HEK293 (cell line): ENCODE measurements at regions not wholly inside any gene's neighbourhood (a gene's known extent, or its start where the extent isn't known, plus 50 kb on each side); places are given as distances from the start of the nearest gene placed in this dataset.

Experiments
- CTCF ChIA-PET: fragments of 350-600 bp; formaldehyde crosslinking; extraction: SDS; loops from one replicate; lab custom pipeline; 2021; ENCODE audit warnings: antibody characterized with exemption; lab: Yijun Ruan, JAX
- POLR2A ChIA-PET: fragments of 300-600 bp; formaldehyde crosslinking; extraction: SDS; loops from one replicate; lab custom pipeline; 2020; ENCODE audit warnings: antibody characterized with exemption, inconsistent platforms; lab: Yijun Ruan, JAX
- H3K27ac ChIP-seq: fragments of 200-500 bp; sonication (Bioruptor generic); 2 replicates; pipeline ENCODE4 v1.5.1; 2014; ENCODE audit warnings: low read depth, low read length, control low read depth, inconsistent platforms; ENCODE audit errors: extremely low read depth
- H3K36me3 ChIP-seq, 2 experiments: fragments of 200-500 bp in 1 of 2; sonication (Bioruptor generic) in 1 of 2; 1 replicate in 1 of 2; 2 replicates in 1 of 2; pipeline ENCODE4 v1.5.1; 2014 to 2017; ENCODE audit warnings: inconsistent platforms in 2 of 2, low read length in 2 of 2; ENCODE audit not compliant: control insufficient read depth in 2 of 2, insufficient read depth in 1 of 2
- H3K4me1 ChIP-seq: fragments of 200-500 bp; sonication (Bioruptor generic); 2 replicates; pipeline ENCODE4 v1.5.1; 2014; ENCODE audit warnings: mild to moderate bottlenecking, low read length, inconsistent platforms; ENCODE audit not compliant: control insufficient read depth, insufficient read depth
- H3K4me3 ChIP-seq: 2 replicates; pipeline ENCODE4 v1.5.1; 2011; ENCODE audit warnings: low read depth, mild to moderate bottlenecking, control low read depth, low read length, moderate library complexity
- H3K9me3 ChIP-seq: fragments of 200-500 bp; sonication (Bioruptor generic); 2 replicates; pipeline ENCODE4 v1.5.1; 2014; ENCODE audit warnings: low read depth, low read length, inconsistent platforms; ENCODE audit not compliant: control insufficient read depth, insufficient read depth
- HOXC10 ChIP-seq: sonication (generic); formaldehyde crosslinking; IDR thresholded peaks from 2 replicates; pipeline ENCODE4 v1.8.1; 2023; ENCODE audit warnings: mild to moderate bottlenecking, missing genetic modification reagents
- KLF16 ChIP-seq: fragments of 450-650 bp; formaldehyde crosslinking; IDR thresholded peaks from 2 replicates; pipeline ENCODE4 v1.5.1; 2017; ENCODE audit warnings: missing biosample characterization, missing genetic modification characterization
- TCF7L2 ChIP-seq: IDR thresholded peaks from 2 replicates; pipeline ENCODE4 v1.6.1; 2011; ENCODE audit warnings: low read depth, mild to moderate bottlenecking, inconsistent platforms, low read length, moderate library complexity, borderline replicate concordance
- ZNF174 ChIP-seq: fragments of 450-650 bp; formaldehyde crosslinking; IDR thresholded peaks from 2 replicates; pipeline ENCODE4 v1.5.0; 2017; ENCODE audit warnings: missing biosample characterization, mild to moderate bottlenecking, missing genetic modification characterization
- ZNF202 ChIP-seq: fragments of 450-650 bp; formaldehyde crosslinking; IDR thresholded peaks from 2 replicates; pipeline ENCODE4 v1.5.1; 2016; ENCODE audit warnings: missing biosample characterization, missing genetic modification characterization, borderline replicate concordance
- ZNF354C ChIP-seq: fragments of 450-650 bp; formaldehyde crosslinking; IDR thresholded peaks from 2 replicates; pipeline ENCODE4 v1.5.1; 2016; ENCODE audit warnings: missing biosample characterization, missing genetic modification characterization, low read depth, borderline replicate concordance
- ZNF37A ChIP-seq: fragments of 450-650 bp; IDR thresholded peaks from 2 replicates; pipeline ENCODE4 v1.5.1; 2018; ENCODE audit warnings: missing biosample characterization, missing genetic modification characterization
- ZNF48 ChIP-seq: fragments of 450-650 bp; formaldehyde crosslinking; IDR thresholded peaks from 2 replicates; pipeline ENCODE4 v1.5.1; 2016; ENCODE audit warnings: missing biosample characterization, missing genetic modification characterization
- ZNF558 ChIP-seq: fragments of 450-650 bp; formaldehyde crosslinking; IDR thresholded peaks from 2 replicates; pipeline ENCODE4 v1.5.1; 2016; ENCODE audit warnings: missing biosample characterization, missing genetic modification characterization
- ZNF707 ChIP-seq: fragments of 450-650 bp; formaldehyde crosslinking; IDR thresholded peaks from 2 replicates; pipeline ENCODE4 v1.5.1; 2016; ENCODE audit warnings: missing biosample characterization, missing genetic modification characterization
- ZNF776 ChIP-seq: fragments of 450-650 bp; formaldehyde crosslinking; IDR thresholded peaks from 2 replicates; pipeline ENCODE4 v1.5.0; 2017; ENCODE audit warnings: missing biosample characterization, missing genetic modification characterization, borderline replicate concordance
- ZNF791 ChIP-seq: fragments of 450-650 bp; formaldehyde crosslinking; IDR thresholded peaks from 2 replicates; pipeline ENCODE4 v1.5.1; 2016; ENCODE audit warnings: missing biosample characterization, missing genetic modification characterization
- TF ChIP-seq, protein P1 (sequence below): fragments of 450-650 bp; formaldehyde crosslinking; IDR thresholded peaks from 2 replicates; pipeline ENCODE4 v1.5.1; 2016; ENCODE audit warnings: missing biosample characterization, missing genetic modification characterization
- TF ChIP-seq, protein P2 (sequence below): fragments of 450-650 bp; formaldehyde crosslinking; IDR thresholded peaks from 2 replicates; pipeline ENCODE4; 2016; ENCODE audit warnings: missing biosample characterization, missing genetic modification characterization
- TF ChIP-seq, protein P3 (sequence below): fragments of 450-650 bp; formaldehyde crosslinking; optimal IDR thresholded peaks from 2 replicates; pipeline ENCODE3; 2016; ENCODE audit warnings: missing biosample characterization, mild to moderate bottlenecking, missing genetic modification characterization
- TF ChIP-seq, protein P4 (sequence below): fragments of 450-650 bp; formaldehyde crosslinking; IDR thresholded peaks from 2 replicates; pipeline ENCODE4 v1.5.1; 2016; ENCODE audit warnings: missing biosample characterization, missing genetic modification characterization
- TF ChIP-seq, protein P5 (sequence below): fragments of 450-650 bp; formaldehyde crosslinking; IDR thresholded peaks from 2 replicates; pipeline ENCODE4 v1.5.1; 2016; ENCODE audit warnings: missing biosample characterization, missing genetic modification characterization, low read depth
- TF ChIP-seq, protein P6 (sequence below): fragments of 450-650 bp; formaldehyde crosslinking; IDR thresholded peaks from 2 replicates; pipeline ENCODE4 v1.5.1; 2016; ENCODE audit warnings: missing biosample characterization, missing genetic modification characterization

DNA sequence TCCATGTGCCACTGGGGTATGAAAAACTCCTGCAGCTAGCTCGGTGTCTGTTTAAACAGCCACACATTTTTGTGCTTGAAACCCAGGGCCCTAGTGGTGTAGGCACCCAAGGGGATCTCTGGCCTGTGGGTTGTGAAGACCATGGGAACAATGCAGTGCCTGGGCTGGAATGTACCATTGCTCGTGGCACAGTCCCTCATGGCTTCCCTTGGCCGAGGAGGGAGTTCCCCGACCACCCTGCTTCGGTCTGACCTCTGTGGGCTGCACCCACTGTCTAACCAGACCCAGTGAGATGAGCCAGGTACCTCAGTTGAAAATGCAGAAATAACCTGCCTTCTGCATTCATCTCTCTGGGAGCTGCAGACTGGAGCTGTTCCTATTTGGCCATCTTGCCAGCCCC is 214.0 kb downstream of the TRPC6 start (continued):
- TF ChIP-seq, protein P1, sequence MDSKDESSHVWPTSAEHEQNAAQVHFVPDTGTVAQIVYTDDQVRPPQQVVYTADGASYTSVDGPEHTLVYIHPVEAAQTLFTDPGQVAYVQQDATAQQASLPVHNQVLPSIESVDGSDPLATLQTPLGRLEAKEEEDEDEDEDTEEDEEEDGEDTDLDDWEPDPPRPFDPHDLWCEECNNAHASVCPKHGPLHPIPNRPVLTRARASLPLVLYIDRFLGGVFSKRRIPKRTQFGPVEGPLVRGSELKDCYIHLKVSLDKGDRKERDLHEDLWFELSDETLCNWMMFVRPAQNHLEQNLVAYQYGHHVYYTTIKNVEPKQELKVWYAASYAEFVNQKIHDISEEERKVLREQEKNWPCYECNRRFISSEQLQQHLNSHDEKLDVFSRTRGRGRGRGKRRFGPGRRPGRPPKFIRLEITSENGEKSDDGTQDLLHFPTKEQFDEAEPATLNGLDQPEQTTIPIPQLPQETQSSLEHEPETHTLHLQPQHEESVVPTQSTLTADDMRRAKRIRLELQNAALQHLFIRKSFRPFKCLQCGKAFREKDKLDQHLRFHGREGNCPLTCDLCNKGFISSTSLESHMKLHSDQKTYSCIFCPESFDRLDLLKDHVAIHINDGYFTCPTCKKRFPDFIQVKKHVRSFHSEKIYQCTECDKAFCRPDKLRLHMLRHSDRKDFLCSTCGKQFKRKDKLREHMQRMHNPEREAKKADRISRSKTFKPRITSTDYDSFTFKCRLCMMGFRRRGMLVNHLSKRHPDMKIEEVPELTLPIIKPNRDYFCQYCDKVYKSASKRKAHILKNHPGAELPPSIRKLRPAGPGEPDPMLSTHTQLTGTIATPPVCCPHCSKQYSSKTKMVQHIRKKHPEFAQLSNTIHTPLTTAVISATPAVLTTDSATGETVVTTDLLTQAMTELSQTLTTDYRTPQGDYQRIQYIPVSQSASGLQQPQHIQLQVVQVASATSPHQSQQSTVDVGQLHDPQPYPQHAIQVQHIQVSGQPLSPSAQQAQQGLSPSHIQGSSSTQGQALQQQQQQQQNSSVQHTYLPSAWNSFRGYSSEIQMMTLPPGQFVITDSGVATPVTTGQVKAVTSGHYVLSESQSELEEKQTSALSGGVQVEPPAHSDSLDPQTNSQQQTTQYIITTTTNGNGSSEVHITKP (tag by site-specific recombination), result no peak
- TF ChIP-seq HOXC10 (no peak), ZNF354C (tag by site-specific recombination) (no peak)
- TF ChIP-seq, protein P2, sequence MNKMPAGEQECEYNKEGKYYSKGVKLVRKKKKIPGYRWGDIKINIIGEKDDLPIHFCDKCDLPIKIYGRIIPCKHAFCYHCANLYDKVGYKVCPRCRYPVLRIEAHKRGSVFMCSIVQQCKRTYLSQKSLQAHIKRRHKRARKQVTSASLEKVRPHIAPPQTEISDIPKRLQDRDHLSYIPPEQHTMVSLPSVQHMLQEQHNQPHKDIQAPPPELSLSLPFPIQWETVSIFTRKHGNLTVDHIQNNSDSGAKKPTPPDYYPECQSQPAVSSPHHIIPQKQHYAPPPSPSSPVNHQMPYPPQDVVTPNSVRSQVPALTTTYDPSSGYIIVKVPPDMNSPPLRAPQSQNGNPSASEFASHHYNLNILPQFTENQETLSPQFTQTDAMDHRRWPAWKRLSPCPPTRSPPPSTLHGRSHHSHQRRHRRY, result no peak

DNA sequence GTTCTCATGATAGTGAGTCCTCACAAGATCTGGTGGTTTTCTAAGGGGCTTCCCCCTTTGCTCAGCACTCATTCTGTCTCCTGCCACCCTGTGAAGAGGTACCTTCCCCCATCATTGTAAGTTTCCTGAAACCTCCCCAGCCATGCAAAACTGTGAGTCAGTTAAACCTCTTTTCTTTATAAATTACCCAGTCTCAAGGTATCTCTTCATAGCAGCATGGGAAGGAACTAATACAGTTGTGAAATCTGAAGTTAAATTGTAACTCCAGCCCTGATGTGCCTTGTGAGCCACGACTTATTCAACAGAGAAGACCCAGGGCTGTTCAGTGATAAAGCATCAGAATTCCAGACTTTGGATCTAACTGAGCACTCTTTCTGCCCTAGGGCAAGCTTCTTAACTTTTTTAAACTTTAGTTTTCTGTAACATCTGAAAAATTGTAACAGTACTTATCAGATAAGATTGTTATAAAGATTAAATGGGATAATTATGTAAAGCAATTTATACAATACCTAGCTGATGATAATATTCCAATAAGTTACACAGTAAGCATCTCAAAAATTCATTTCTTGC is 220.0 kb downstream of the TRPC6 start:
- ChIA-PET CTCF (no interaction called here), POLR2A (no interaction called here)
- H3K27ac ChIP-seq, result no peak overlapping the region
- no peaks in the 10 kb centered on the region for H3K9me3 ChIP-seq
- TF ChIP-seq, protein P3, sequence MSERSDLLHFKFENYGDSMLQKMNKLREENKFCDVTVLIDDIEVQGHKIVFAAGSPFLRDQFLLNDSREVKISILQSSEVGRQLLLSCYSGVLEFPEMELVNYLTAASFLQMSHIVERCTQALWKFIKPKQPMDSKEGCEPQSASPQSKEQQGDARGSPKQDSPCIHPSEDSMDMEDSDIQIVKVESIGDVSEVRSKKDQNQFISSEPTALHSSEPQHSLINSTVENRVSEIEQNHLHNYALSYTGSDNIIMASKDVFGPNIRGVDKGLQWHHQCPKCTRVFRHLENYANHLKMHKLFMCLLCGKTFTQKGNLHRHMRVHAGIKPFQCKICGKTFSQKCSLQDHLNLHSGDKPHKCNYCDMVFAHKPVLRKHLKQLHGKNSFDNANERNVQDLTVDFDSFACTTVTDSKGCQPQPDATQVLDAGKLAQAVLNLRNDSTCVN (tag by site-specific recombination), result no peak
- no peak for TF ChIP-seq ZNF558
- TF ChIP-seq, protein P4, sequence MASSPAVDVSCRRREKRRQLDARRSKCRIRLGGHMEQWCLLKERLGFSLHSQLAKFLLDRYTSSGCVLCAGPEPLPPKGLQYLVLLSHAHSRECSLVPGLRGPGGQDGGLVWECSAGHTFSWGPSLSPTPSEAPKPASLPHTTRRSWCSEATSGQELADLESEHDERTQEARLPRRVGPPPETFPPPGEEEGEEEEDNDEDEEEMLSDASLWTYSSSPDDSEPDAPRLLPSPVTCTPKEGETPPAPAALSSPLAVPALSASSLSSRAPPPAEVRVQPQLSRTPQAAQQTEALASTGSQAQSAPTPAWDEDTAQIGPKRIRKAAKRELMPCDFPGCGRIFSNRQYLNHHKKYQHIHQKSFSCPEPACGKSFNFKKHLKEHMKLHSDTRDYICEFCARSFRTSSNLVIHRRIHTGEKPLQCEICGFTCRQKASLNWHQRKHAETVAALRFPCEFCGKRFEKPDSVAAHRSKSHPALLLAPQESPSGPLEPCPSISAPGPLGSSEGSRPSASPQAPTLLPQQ, result no peak
- TF ChIP-seq KLF16, result no peak
- no peak for TF ChIP-seq ZNF707 (tag by site-specific recombination)
- TF ChIP-seq ZNF776 (tag by site-specific recombination), result no peak
- no peak for TF ChIP-seq ZNF37A (tag by site-specific recombination)
- TF ChIP-seq ZNF48 (tag by site-specific recombination), result no peak
- no peak for TF ChIP-seq ZNF202
- TF ChIP-seq, protein P5, sequence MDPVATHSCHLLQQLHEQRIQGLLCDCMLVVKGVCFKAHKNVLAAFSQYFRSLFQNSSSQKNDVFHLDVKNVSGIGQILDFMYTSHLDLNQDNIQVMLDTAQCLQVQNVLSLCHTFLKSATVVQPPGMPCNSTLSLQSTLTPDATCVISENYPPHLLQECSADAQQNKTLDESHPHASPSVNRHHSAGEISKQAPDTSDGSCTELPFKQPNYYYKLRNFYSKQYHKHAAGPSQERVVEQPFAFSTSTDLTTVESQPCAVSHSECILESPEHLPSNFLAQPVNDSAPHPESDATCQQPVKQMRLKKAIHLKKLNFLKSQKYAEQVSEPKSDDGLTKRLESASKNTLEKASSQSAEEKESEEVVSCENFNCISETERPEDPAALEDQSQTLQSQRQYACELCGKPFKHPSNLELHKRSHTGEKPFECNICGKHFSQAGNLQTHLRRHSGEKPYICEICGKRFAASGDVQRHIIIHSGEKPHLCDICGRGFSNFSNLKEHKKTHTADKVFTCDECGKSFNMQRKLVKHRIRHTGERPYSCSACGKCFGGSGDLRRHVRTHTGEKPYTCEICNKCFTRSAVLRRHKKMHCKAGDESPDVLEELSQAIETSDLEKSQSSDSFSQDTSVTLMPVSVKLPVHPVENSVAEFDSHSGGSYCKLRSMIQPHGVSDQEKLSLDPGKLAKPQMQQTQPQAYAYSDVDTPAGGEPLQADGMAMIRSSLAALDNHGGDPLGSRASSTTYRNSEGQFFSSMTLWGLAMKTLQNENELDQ (tag by site-specific recombination), result no peak
- no peak for TF ChIP-seq ZNF791
- TF ChIP-seq ZNF174, result no peak
- TF ChIP-seq TCF7L2, result no peak
- TF ChIP-seq, protein P6, sequence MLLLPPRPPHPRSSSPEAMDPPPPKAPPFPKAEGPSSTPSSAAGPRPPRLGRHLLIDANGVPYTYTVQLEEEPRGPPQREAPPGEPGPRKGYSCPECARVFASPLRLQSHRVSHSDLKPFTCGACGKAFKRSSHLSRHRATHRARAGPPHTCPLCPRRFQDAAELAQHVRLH (tag by site-specific recombination), result no peak
- H3K4me1 ChIP-seq, result no peaks in the 10 kb centered on the region
- no peaks in the 10 kb centered on the region for H3K36me3 ChIP-seq
- no peak overlapping the region for H3K4me3 ChIP-seq
